ENCODE measurements at regions not wholly inside any gene's neighbourhood (a gene's known extent, or its start where the extent isn't known, plus 50 kb on each side); places are given as distances from the start of the nearest gene placed in this dataset.

GRCh38 chr22:48840112-48840949, 987.3 kb downstream of the BRD1 start:
- no peaks in the 10 kb centered on the region for H3K9me3 ChIP-seq (ENCODE audit: low read length)
- DNase-seq (ENCODE audit: low spot score) = no peak
- H3K27ac ChIP-seq (ENCODE audit: extremely low read length, insufficient read depth, low read length) = no peak overlapping the region
- no peaks in the 10 kb centered on the region for H3K4me1 ChIP-seq (ENCODE audit: insufficient read depth, low read length)
- H3K9ac ChIP-seq (ENCODE audit: insufficient read depth, low read depth, low read length) = no peak overlapping the region
- no peaks in the 10 kb centered on the region for H4K20me1 ChIP-seq (ENCODE audit: insufficient read depth, low read length)
- CTCF ChIA-PET (ENCODE audit: low intra/inter-chr PET ratio, low total read pairs) = no interaction called here
- in situ Hi-C loops (cut with HindIII; ENCODE audit: extremely low pct_ligation_motif_present, low pct_unique_long_range_greater_than_20kb) (no loop called here), intact Hi-C loops (cut with micrococcal nuclease; ENCODE audit: unreplicated experiment) (no loop called here)
- ATAC-seq = no peak
- no peaks in the 10 kb centered on the region for H3K36me3 ChIP-seq (replicated peaks in 1 of 2; ENCODE audit: control insufficient read depth in 1 of 2, insufficient read depth in 2 of 2, low read length in 2 of 2)
- no peak overlapping the region for H3K4me2 ChIP-seq (ENCODE audit: low read depth, low read length)
- FAIRE-seq = no peak
- peaks cover 5 to 13% of the 10 kb centered on the region in 2 experiments; a peak in 3 of 5 replicates for H3K27me3 ChIP-seq (ENCODE audit: control insufficient read depth in 1 of 2, insufficient read depth in 2 of 2, low read length in 2 of 2)
- 27% methylated on average over 8 of the region's 16 CpGs for WGBS (ENCODE audit: low lambda C conversion rate)
- BruUV-seq (replicated peaks) = no TSS peak
- TF ChIP-seq PAF1 (CRISPR knock-in tag; IDR thresholded peaks at IDR 0.05) (no peak), PHF5A (CRISPR knock-in tag; IDR thresholded peaks at IDR 0.05; ENCODE audit: low read depth, unreplicated experiment) (no peak), NR0B2 (CRISPR knock-in tag; IDR thresholded peaks at IDR 0.05) (no peak), ZNF737 (CRISPR knock-in tag; IDR thresholded peaks at IDR 0.05; ENCODE audit: borderline replicate concordance) (no peak), CAMTA2 (CRISPR knock-in tag; IDR thresholded peaks at IDR 0.05; ENCODE audit: borderline replicate concordance) (no peak), PAWR (CRISPR knock-in tag; IDR thresholded peaks at IDR 0.05; ENCODE audit: borderline replicate concordance) (no peak), HNRNPH1 (optimal IDR thresholded peaks at IDR 0.05; ENCODE audit: low read depth, low read length) (no peak), THYN1 (CRISPR knock-in tag; IDR thresholded peaks at IDR 0.05; ENCODE audit: borderline replicate concordance, low read depth) (no peak), GABPA (IDR thresholded peaks at IDR 0.05; ENCODE audit: low read depth, low read length) (no peak), GABPA (CRISPR knock-in tag; IDR thresholded peaks at IDR 0.05; ENCODE audit: low read depth) (no peak), RFX1 (IDR thresholded peaks at IDR 0.05) (no peak), MED13 (CRISPR knock-in tag; IDR thresholded peaks at IDR 0.05) (no peak), RBM22 (optimal IDR thresholded peaks at IDR 0.05; ENCODE audit: low read length) (no peak), MTF1 (CRISPR knock-in tag; IDR thresholded peaks at IDR 0.05) (no peak), SOX13 (IDR thresholded peaks at IDR 0.05) (no peak), SOX13 (CRISPR knock-in tag; conservative IDR thresholded peaks at IDR 0.05 in 1 of 2, IDR thresholded peaks at IDR 0.05 in 1 of 2) (no peak), ATF2 (CRISPR knock-in tag; IDR thresholded peaks at IDR 0.05) (no peak), ARID5B (CRISPR knock-in tag; IDR thresholded peaks at IDR 0.05) (no peak), HOXA5 (CRISPR knock-in tag; IDR thresholded peaks at IDR 0.05) (no peak)
- TF ChIP-seq, protein P1, sequence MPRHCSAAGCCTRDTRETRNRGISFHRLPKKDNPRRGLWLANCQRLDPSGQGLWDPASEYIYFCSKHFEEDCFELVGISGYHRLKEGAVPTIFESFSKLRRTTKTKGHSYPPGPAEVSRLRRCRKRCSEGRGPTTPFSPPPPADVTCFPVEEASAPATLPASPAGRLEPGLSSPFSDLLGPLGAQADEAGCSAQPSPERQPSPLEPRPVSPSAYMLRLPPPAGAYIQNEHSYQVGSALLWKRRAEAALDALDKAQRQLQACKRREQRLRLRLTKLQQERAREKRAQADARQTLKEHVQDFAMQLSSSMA (CRISPR knock-in tag; IDR thresholded peaks at IDR 0.05) = no peak
- H2AFZ ChIP-seq (ENCODE audit: low read length) = no peak overlapping the region
- no peak overlapping the region for H3K4me3 ChIP-seq (replicated peaks in 1 of 3; ENCODE audit: insufficient read depth in 1 of 3, low read depth in 2 of 3, low read length in 3 of 3)
- no peaks in the 10 kb centered on the region for H3K79me2 ChIP-seq (ENCODE audit: insufficient read depth, low read length)
- POLR2A ChIA-PET = no interaction called here

All from HepG2 (cell line).